ENCODE measurements at regions not wholly inside any gene's neighbourhood (a gene's known extent, or its start where the extent isn't known, plus 50 kb on each side); places are given as distances from the start of the nearest gene placed in this dataset.

- DNase-seq (ENCODE audit: low spot score), result no peak
These were observed 102.8 kb upstream of the F3 start for GRCh38 chr1:94644352-94644751.

GRCh38 chr1:94643819-94644218, 102.3 kb upstream of the F3 start:
- no peak for DNase-seq (ENCODE audit: low spot score)

DNA sequence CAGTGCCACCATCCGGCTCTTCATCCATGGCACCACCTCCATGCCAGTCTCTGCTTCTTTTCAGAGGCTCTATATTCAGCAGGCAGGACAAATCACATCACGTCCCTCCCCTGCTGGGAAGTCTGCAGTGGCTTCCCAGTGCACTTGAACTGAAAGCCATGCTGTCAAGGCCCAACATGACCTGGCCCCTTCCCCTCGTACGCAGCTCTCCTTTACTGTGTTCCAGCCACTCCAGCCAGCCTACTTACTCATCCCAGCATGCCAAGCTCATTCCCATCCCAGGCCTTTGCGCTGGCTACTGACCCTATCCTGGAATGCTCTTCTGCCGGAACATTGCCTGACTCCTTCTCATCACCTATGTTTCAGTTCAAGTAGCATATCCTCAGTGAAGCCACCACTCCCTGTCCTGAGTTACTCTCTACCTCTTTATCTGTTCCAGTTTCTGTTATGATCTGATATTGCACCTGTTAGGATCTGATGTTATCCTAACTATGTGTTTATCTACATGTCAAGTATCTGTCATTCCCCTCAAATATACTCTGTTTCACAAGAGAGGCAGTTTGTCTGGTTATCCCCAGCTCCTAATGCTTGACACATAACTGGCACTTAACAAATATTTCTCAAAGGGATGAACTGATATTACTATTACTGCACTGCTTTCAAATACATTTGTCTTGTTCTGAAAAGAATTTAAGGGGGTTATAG, 101.2 kb upstream of the F3 start:
- no peak for DNase-seq (ENCODE audit: low spot score)

GRCh38 chr1:94641990-94642389, 100.4 kb upstream of the F3 start:
- no peak for DNase-seq (ENCODE audit: low spot score)

DNA sequence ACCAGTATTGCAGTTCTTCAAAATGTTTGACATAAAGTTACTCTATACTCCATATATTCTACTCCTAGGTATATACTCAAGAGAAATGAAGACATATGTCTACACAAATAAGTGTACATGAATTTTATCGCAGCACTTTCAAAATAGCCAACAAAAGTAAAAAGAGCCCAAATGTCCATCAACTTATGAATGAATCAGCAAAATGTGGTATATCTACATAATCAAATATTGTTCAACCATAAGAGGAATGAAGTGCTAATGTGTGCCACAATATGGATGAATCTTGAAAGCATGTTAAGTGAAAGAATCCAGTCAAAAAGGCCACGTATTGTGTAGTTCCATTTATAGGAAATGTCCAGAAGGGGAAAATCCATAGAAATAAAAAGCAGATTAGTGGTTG, 98.6 kb upstream of the F3 start:
- no peak for DNase-seq (ENCODE audit: low spot score)

- no peak for DNase-seq (ENCODE audit: low spot score)
These were observed 95.6 kb upstream of the F3 start for GRCh38 chr1:94637121-94637520.

GRCh38 chr1:94636624-94637023, 95.1 kb upstream of the F3 start:
- DNase-seq (ENCODE audit: low spot score), result no peak

- no peak for DNase-seq (ENCODE audit: low spot score)
These were observed 94.5 kb upstream of the F3 start for GRCh38 chr1:94636100-94636499.

DNA sequence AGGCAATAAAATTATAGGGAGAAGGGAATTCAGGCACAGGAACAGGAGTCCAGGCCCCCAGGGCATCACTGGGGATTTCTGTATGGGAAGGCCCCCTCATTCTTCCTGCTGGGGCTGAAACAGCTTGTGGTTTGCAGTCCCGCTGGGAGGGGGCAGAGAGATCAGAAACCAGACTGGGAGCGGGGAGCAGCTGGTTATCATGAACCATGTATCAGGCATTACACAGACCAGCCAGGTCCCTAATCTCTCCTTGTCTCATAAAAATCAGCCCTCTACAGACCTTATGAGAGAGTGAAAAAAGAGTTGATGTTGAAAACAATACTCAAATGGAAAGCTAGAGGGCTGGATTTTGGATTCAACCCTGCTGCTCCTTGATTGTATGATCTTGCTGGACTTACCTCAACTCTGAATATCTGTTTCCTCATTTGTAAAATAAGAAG, 93.4 kb upstream of the F3 start:
- peak; percentile 20 for DNase-seq (ENCODE audit: low spot score)

GRCh38 chr1:94633051-94633450, 91.5 kb upstream of the F3 start:
- no peak for DNase-seq (ENCODE audit: low spot score)

GRCh38 chr1:94629259-94630181, 88.0 kb upstream of the F3 start:
- no peak for DNase-seq (ENCODE audit: low spot score)

GRCh38 chr1:94628499-94628843, 86.9 kb upstream of the F3 start:
- no peak for DNase-seq (ENCODE audit: low spot score)

- DNase-seq (ENCODE audit: low spot score), result no peak
These were observed 86.4 kb upstream of the F3 start for GRCh38 chr1:94627771-94628498.

GRCh38 chr1:94624203-94624602, 82.6 kb upstream of the F3 start:
- no peak for DNase-seq (ENCODE audit: low spot score)

GRCh38 chr1:94623560-94624148, 82.1 kb upstream of the F3 start:
- no peak for DNase-seq (ENCODE audit: low spot score)

- no peak for DNase-seq (ENCODE audit: low spot score)
These were observed 81.2 kb upstream of the F3 start for GRCh38 chr1:94622757-94623156.

- no peak for DNase-seq (ENCODE audit: low spot score)
These were observed 80.2 kb upstream of the F3 start for GRCh38 chr1:94621802-94622201.

DNA sequence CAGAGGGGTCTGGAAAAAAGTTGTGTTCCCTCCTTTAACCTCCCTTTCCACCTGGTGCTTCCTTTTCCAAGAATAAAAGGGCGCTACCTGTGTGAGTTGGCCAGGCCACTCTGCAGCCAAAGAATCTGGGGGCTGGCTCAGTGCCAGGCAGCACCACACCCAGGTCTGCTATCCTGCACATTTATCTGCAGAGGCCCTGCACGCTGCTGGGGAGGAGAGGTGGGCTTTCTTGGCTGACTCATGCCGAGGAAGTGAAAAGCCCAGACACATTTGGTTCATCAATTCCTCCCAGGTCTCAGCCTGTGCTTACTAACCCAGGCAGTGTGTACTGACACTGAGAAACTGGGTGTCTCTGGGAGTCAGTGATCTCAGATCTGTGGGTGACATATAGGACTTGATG, 79.8 kb upstream of the F3 start:
- DNase-seq (ENCODE audit: low spot score), result peak; percentile 57

DNA sequence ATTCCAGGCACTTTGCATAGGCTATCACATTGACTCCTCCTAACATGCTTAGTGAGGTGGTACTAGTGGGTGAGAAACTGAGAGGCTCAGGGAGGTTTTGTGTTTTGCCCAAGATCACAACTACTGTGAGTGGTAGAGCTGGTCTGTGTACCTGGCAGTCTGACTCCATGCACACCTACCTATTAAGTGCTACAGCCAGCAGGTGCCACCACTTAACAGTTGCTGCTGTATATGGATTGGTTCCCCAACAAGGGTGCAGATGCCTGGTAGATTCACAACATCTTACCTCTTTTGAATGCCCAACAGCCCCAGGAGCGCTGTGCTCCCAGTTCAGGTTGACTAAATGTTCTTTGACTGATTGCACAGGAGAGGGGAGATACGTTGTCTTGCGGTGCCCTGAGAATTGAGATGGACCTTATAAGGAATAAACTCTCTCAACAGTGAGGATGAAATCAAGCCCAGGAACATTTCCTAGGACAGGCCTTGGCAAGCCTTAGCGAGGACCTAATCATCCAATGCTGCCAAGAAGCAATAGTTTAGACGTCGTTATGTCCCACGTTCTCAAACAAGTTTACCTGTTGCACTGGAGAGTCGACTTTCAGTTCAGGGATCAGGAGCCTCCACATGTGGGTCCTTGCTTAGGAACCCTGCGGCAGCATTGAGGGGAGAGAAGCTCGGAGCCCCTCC, 78.9 kb upstream of the F3 start:
- DNase-seq (ENCODE audit: low spot score), result no peak

DNA sequence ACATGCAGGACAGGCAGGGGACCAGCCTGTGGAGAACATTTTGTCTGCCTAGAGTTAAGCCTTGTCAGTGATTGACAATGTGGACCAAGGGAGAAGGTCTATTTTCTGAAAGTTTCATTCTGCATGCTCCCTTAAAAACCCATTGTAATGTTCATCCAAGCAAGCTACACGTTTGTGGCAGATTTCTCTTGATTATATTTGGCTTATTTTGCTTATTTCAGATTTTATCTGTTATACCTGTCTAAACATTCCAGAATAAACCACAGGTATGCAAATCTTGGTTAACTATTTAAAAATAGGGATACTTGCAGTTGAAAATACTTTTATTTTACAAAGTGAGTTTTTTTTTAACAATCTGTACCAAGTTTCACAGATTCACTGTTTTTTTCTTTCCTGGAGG, 78.2 kb upstream of the F3 start:
- no peak for DNase-seq (ENCODE audit: low spot score)

GRCh38 chr1:94617957-94618739, 76.6 kb upstream of the F3 start:
- no peak for DNase-seq (ENCODE audit: low spot score)
